ENCODE measurements at regions not wholly inside any gene's neighbourhood (a gene's known extent, or its start where the extent isn't known, plus 50 kb on each side); places are given as distances from the start of the nearest gene placed in this dataset.

- TF ChIP-seq EZH2 (IDR thresholded peaks at IDR 0.05; ENCODE audit: borderline replicate concordance, low read depth, low read length, severe bottlenecking) (no peak), MAX (IDR thresholded peaks at IDR 0.05; ENCODE audit: insufficient read depth, insufficient read length) (no peak), POLR2AphosphoS5 (IDR thresholded peaks at IDR 0.05; ENCODE audit: insufficient read depth, low read depth, low read length) (no peak), JUN (IDR thresholded peaks at IDR 0.05; ENCODE audit: borderline replicate concordance, insufficient read depth, insufficient read length, low read depth) (no peak), POLR2A (IDR thresholded peaks at IDR 0.05; ENCODE audit: low read depth, low read length) (no peak), GATA2 (IDR thresholded peaks at IDR 0.05; ENCODE audit: insufficient read depth, insufficient read length, low read depth, low read length) (no peak), MYC (IDR thresholded peaks at IDR 0.05; ENCODE audit: low read depth, low read length) (no peak)
- TF ChIP-seq, protein P1, sequence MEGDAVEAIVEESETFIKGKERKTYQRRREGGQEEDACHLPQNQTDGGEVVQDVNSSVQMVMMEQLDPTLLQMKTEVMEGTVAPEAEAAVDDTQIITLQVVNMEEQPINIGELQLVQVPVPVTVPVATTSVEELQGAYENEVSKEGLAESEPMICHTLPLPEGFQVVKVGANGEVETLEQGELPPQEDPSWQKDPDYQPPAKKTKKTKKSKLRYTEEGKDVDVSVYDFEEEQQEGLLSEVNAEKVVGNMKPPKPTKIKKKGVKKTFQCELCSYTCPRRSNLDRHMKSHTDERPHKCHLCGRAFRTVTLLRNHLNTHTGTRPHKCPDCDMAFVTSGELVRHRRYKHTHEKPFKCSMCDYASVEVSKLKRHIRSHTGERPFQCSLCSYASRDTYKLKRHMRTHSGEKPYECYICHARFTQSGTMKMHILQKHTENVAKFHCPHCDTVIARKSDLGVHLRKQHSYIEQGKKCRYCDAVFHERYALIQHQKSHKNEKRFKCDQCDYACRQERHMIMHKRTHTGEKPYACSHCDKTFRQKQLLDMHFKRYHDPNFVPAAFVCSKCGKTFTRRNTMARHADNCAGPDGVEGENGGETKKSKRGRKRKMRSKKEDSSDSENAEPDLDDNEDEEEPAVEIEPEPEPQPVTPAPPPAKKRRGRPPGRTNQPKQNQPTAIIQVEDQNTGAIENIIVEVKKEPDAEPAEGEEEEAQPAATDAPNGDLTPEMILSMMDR (IDR thresholded peaks at IDR 0.05; ENCODE audit: extremely low read depth in 1 of 2, insufficient read depth in 1 of 2, low read depth in 1 of 2, low read length in 2 of 2): no peak
Observed at GRCh38 chr6:45827952-45828530, 187.6 kb downstream of the CLIC5 start.

All from endothelial cell of umbilical vein (primary cell).